Ramos (cell line): ENCODE measurements at regions not wholly inside any gene's neighbourhood (a gene's known extent, or its start where the extent isn't known, plus 50 kb on each side); places are given as distances from the start of the nearest gene placed in this dataset.

ENCODE experiments used
- in situ Hi-C: fragments of 300-500 bp; cut with MboI; formaldehyde crosslinking; loops from one replicate; pipeline ENCODE4 v1.14.3; 2022; ENCODE audit warnings: low sequenced_read_pairs; ENCODE audit not compliant: unreplicated experiment

- in situ Hi-C loops, result no loop called here
These were observed 187.7 kb upstream of the CHRNA7 start for GRCh38 chr15:31842532-31843195.

- in situ Hi-C loops, result no loop called here
These were observed 186.8 kb upstream of the CHRNA7 start for GRCh38 chr15:31843426-31844055.

GRCh38 chr15:31845791-31846190, 184.5 kb upstream of the CHRNA7 start:
- in situ Hi-C loops, result no loop called here

- in situ Hi-C loops, result no loop called here
These were observed 182.4 kb upstream of the CHRNA7 start for GRCh38 chr15:31847961-31848360.

- in situ Hi-C loops, result no loop called here
These were observed 181.7 kb upstream of the CHRNA7 start for GRCh38 chr15:31848621-31849020.

- in situ Hi-C loops, result no loop called here
These were observed 177.1 kb upstream of the CHRNA7 start for GRCh38 chr15:31852933-31853799.

GRCh38 chr15:31856581-31856980, 173.7 kb upstream of the CHRNA7 start:
- in situ Hi-C loops, result no loop called here

GRCh38 chr15:31857194-31857593, 173.1 kb upstream of the CHRNA7 start:
- in situ Hi-C loops, result no loop called here

- in situ Hi-C loops, result no loop called here
These were observed 172.3 kb upstream of the CHRNA7 start for GRCh38 chr15:31858026-31858425.

- in situ Hi-C loops, result no loop called here
These were observed 164.1 kb upstream of the CHRNA7 start for GRCh38 chr15:31866248-31866647.

GRCh38 chr15:31867536-31868442, 162.5 kb upstream of the CHRNA7 start:
- in situ Hi-C loops, result no loop called here

- in situ Hi-C loops, result no loop called here
These were observed 160.5 kb upstream of the CHRNA7 start for GRCh38 chr15:31869686-31870307.

- in situ Hi-C loops, result no loop called here
These were observed 159.8 kb upstream of the CHRNA7 start, which contains the start of gene OTUD7A for GRCh38 chr15:31870328-31871165. OTUD7A (minus strand) TSS chr15:31870673.

- in situ Hi-C loops, result no loop called here
These were observed 159.0 kb upstream of the CHRNA7 start for GRCh38 chr15:31871166-31871886.

GRCh38 chr15:31871887-31872281, 158.4 kb upstream of the CHRNA7 start:
- in situ Hi-C loops, result no loop called here

GRCh38 chr15:31887246-31887645, 143.1 kb upstream of the CHRNA7 start:
- in situ Hi-C loops, result no loop called here

GRCh38 chr15:31892513-31892912, 137.8 kb upstream of the CHRNA7 start:
- in situ Hi-C loops, result no loop called here

GRCh38 chr15:31893780-31894179, 136.5 kb upstream of the CHRNA7 start:
- in situ Hi-C loops, result no loop called here
